ENCODE measurements at regions not wholly inside any gene's neighbourhood (a gene's known extent, or its start where the extent isn't known, plus 50 kb on each side); places are given as distances from the start of the nearest gene placed in this dataset.

- TF ChIP-seq TAF1 (IDR thresholded peaks at IDR 0.05; ENCODE audit: borderline replicate concordance, low read depth, low read length) (no peak), POLR2A (IDR thresholded peaks at IDR 0.05; ENCODE audit: low read depth, low read length) (no peak), POLR2AphosphoS5 (IDR thresholded peaks at IDR 0.05; ENCODE audit: low read depth, low read length) (no peak)
These were observed 234.4 kb downstream of the PTPRU start for GRCh38 chr1:29470788-29471119.
